ENCODE measurements at regions not wholly inside any gene's neighbourhood (a gene's known extent, or its start where the extent isn't known, plus 50 kb on each side); places are given as distances from the start of the nearest gene placed in this dataset.

DNA sequence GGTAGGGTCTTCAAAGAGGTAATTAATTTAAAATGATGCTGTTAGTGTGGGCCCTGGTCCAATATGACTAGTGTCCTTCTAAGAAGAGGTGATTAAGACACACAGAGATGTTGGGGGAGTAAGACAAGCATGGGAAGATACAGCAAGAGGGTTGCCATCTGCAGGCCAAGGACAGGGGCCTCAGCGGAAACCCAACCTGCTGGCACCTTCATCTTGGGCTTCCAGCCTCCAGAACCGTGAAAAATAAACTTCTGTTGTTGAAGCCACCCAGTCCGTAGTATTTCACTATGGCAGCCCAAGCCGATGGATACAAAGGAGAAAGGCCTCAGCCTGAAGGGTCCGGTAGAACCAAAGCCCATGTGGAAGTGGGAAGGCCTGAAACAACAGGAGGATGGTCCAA lies 161.7 kb upstream of the UBE2E1 start:
- DNase-seq, result no peak
- intact Hi-C loops (cut with DNase I), result no loop called here

DNA sequence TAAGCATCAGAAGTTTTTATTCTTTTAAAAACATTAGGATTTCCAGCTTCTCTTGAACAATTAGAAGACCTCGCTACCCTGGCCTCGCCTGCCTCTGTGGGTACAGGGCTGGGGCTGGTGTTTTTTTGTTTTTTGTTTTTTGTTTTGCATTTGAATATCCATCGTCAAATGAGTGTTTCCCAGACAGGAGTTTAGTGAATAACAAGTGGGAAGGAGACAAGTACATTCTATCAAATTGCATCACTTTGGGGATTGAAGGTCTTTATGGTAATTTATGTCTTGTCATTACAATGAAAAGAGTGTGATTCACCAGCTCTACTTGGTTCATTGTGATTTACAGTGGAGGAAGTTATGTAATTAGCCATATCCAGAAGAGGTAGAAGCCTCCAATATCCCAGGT lies 161.1 kb upstream of the UBE2E1 start:
- intact Hi-C loops (cut with DNase I), result no loop called here
- no peak for DNase-seq

DNA sequence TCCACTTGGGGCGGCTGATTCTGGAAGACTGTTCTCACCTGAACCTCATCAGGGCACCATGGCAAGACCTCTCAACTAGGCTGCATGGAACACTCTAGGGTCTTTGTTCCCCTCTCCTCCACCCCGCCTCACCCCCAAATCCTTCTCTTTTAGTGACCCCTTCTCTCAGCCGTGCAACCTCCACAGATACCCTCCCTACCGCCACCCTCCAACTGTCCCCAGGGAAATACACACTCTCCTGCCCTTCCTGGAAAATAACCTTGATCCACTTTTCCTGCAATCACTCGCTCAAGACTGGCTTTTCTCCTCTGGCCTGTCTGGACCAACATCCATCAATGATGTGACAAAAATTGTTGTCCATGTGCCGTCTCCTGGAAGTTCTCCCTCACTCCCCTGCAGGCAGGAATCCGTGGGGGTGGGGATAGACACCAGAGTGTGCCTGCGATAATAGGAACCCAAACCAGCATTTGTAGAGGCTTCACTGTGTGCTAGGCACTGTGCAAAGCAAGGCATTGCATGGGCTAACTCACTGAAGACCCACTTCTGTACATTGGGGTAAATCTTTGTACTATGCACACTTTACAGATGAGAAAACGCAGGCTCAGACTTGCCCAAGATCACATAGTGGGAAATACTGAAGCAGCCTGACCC lies 160.1 kb upstream of the UBE2E1 start:
- intact Hi-C loops (cut with DNase I), result no loop called here

DNA sequence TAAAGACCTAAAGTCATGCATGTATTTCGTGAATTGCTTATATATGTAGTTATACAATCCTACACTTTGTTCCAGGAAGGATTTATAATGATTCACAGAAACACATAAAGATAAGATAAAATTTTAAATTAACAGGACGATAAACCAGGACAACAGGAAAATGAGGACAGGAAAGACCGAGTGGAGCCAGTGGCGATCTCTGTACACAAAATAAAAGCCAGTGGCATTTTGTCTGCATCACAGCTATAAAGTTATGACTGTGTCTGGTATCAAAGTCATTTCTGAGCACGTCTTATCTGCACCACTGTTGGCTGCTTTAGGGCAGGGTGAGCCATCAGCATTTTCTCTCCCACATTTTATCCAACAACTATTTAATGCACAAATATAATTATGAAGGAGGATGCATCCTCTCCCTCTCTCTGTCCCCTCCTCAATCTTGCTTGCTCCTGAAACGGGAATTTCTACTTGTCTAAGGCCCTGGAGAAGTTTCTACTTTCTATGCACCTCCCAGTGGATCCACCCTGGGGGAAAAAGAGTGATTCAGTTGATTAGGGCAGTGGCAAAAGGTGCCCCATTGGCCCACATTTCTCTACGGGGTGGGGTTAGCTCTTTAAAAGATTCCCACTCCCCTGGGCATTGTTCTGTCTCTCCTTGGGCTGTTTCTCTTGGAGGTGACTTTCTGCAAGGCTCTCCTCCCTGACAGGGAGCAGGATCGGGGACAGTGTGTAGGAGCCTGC lies 159.4 kb upstream of the UBE2E1 start:
- no peak for DNase-seq
- intact Hi-C loops (cut with DNase I), result no loop called here

More for the DNA sequence above, 160.1 kb upstream of the UBE2E1 start:
- no peak for DNase-seq

DNA sequence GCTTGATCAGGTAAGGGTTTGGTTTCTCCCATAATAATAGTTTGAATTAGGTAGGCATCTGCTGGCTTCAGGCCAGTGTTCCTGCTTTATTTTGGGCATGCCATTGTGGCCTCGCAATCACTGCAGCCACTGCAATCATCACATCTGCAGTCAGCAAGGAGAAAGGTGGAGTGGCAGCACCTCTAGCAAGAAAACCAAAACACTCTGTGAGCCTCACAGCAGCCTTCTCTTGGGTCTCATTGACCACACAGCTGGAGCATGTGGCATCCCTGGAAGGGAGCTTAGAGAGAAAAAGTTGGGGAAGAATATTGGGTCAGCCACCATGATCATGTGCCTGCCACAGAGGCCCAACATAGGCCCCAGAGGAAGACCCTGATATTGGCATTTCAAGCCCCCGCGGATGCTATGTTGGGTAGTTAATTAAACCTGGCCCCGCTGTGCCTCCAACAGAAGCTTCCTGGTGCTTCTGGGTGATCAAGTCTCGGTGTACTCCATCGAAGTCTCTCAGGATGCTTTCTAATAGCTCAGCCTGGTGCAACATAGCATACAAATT lies 158.0 kb upstream of the UBE2E1 start:
- intact Hi-C loops (cut with DNase I), result no loop called here
- DNase-seq, result no peak

DNA sequence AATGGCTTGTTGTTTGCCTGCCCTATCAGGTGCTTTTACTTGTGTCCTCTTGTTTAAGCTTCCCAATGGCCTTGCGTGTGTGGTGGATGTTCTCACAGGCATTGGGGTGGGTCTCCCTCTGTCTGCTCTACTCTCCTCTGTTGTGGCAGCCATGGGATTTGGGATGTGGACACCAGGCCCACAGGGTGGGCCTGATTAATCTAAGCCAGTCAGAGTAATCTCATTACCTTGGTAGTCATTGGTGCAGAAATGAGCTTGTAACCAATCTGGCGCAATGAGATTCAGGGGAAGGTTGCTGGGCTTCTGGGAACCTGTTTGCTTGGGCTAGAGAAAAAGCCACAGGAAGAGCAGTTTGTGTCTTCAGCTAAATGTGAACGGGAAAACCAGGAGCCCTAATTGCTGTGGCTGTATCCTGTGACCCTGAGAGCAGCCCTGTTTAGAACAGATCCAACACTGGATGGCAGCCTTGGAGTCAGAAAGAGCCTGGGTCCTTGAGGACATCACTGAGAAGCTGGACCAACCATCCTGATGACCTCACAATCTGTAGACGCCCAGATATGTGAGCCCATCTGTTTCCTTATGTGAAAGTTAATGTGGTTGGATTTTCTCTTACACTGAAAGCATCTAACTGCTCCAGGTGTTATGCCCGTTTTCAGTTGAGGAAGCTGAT lies 157.3 kb upstream of the UBE2E1 start:
- no peak for DNase-seq

DNA sequence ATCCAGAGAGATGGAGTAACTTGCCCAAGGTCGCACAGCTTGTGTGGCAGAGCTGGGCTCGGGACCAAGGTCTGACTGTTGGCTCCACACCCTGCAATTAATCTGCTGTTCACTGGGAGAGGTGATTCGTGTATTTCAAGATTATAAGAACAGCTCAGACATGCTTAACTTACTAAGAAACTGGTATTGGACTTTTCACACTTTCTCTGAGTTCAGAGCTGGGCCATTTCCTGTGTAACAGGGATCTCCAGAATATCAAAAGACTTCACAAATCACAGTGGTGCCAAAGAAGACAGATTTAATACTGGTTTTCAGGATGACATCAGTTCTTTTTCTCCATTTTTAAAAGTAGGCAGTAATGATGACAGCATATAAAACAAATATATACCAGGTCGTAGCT lies 156.8 kb upstream of the UBE2E1 start:
- no peak for DNase-seq
- intact Hi-C loops (cut with DNase I), result no loop called here

More for the DNA sequence above, 157.3 kb upstream of the UBE2E1 start:
- intact Hi-C loops (cut with DNase I), result no loop called here

DNA sequence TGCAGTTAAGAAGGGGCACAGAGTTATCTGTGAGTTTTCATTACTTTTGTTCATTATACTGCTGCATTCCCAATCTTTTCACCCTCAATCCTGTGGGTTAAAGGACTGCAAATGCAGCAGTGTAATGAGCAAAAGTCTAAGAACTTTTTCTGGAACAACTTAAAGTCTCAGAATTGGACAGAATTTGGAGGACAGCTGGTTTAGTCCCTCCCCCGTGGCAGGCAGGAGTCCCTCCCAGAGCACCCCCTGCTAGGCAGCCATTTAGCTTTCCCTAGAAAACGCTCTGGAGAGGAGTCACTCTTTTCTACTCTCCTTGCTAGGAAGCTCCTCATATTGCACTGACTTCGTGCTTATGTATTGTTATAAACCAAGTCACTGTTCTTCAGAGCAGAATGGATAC lies 156.3 kb upstream of the UBE2E1 start:
- DNase-seq, result no peak
- intact Hi-C loops (cut with DNase I), result no loop called here

DNA sequence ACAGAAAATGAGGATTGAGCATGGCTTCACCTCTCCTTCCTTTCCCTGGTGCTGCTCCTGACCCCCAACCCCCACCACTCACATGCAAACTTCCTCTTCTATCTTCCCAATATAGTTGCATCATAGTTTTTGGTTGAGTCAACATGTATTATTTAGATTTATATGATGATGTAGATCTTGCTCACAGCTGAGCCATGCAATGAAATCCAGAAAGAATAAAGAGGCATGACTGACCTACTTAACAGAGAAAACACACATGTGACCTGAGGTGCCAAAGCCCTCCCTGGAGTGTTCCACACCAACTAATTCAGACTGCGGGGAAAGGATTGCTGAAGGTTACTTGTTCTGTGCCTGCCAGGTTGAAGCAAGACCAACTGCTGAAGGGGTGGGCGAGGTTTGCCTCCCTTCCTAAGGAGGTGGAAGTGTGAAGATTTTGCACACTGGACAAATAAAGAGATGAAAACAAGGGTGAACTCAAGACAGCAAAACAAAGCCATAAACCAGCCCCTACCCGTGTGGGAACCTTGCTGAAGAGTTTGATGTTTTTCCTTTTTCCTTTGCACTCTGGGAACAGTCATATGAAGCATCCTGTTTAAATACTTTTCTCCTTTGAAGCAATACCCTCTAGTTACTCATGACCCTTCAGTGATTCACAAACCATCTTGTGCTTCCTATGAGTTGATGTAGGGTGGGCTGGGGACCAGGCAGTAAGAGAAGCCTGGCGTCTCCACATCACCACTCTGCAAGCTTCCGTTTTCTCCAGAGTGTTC lies 155.2 kb upstream of the UBE2E1 start:
- intact Hi-C loops (cut with DNase I), result no loop called here
- no peak for DNase-seq

DNA sequence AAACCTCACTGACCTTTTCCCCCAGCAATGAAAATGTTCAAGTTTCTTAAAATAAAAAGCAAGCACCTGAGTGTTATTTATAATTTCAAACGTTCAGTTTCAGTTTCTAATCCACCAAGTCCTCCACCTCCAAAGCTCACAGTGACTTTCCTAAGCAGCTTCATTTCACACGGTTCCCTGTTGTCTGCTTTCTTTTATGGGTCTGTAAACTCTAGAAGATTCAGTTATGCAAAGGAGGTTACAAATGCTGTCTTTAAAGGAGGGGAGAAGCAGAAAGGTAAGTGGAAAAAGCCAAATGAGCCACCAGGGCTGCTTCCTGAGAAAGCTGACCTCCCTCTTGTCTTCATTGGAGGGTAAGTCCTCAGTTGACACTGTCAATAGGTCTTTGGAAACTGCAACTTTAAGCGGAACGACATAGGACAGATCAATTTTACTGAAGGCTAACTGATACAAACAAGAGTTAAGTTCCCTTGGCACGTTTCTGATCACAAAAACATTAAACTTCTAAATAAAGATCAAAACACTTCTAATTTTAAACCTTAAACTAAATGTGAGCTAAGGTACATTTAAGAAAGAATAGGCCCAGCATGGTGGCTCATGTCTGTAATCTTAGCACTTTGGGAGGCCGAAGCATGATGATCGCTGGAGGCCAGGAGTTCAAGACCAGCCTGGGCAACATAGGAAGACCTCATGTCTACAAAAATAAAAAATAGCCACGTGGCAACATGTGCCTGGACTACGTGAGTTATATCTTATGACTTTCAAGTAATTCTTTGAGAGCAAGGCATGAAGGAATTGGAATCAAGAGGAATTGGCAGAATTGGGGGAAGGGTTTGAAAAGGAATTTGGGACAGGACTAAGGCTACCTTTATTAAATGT lies 151.9 kb upstream of the UBE2E1 start:
- intact Hi-C loops (cut with DNase I), result no loop called here
- DNase-seq, result no peak

DNA sequence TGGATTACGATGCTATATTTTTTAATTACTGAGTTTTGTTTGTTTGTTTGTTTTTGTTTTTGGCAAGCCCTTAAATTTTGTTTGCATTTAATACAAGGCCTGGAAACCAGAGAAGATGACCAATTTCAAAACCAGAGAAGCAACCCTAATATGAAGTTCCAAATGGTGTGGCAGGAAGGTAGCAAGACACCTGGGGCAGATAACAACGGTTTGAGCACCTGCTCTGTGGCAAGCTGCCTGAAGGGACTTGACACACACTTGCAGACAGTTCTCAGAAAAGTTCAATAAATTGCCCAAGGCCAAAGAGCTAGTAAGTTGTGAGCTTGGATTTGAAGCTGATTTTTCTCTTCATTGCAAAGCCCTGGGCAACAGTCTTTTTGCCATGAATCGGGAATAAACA lies 151.2 kb upstream of the UBE2E1 start:
- no peak for DNase-seq
- intact Hi-C loops (cut with DNase I), result no loop called here

DNA sequence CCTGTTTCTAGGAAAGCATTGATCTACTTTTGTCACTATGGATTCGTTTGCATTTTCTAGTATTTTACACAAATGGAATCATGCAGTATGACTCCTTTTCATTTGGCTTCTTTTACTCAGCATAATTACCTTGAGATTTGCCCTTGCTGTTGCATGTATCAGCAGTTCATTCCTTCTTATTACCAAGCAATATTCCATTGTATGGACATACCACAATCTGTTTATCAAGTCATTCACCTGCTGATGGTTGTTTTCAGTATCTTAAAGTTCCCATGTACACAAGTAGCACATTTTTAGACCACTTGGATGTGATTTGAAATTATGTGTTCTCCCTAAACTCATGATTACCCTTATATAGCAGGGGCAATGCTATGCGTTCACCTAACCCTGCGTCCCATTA lies 150.0 kb upstream of the UBE2E1 start:
- intact Hi-C loops (cut with DNase I), result no loop called here

DNA sequence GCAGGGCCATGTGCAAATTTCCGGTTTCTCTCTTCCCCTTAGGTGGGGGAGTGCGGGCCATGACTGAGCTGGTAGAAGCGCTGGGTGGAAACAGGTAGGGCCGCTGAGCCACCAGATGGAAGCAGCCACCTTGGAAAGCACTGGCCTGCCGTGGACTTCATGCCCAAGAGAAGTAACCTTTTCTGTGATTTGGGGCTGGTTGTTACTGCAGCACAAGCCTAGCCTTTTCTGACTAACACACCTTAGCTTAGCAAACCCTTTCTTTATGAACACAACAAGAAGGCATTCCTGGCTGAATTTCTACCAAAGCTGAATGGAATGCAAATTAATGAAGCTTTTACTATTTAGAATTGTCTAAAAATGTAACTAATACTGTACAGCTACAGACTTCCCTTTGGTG lies 149.6 kb upstream of the UBE2E1 start:
- no peak for DNase-seq
- intact Hi-C loops (cut with DNase I), result no loop called here

More for the DNA sequence above, 150.0 kb upstream of the UBE2E1 start:
- no peak for DNase-seq

DNA sequence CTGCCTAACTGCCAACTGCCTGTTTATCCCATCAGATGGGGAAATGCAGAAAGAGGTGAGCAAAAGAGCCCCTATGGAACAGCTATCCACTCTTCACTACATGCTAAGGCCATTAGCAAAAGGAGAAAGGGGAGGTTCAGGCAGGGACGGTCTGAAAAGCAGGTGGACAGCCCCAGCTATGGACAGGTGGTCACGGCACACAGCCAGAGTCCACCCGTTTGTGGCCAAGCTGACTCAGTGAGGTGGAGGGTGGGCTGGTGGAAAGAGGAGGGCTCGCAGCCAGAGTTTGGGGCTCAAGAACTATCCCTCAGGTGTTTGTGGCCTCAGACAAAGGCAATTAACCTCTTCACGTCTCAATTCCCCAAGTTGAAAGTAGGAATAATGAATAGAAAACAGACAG lies 148.9 kb upstream of the UBE2E1 start:
- DNase-seq, result peak in 1 of 10 donors; percentile 52
- intact Hi-C loops (cut with DNase I), result no loop called here

DNA sequence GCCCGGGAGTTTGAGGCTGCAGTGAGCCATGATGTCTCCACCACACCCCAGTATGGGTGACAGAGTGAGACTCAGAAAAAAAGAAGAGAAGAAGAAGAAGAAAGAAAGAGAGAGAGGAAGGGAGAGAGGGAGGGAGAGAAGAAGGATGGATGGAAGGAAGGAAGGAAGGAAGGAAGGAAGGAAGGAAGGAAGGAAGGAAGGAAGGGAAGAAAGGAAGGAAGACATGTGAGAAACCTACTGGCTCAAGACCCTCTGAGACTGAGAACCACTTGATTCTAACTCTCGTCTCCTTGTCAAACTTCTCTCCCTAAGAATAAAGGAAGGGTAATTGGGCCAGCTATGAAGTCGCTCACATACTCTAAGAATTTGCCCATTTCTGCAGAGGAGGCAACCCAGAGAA lies 148.1 kb upstream of the UBE2E1 start:
- intact Hi-C loops (cut with DNase I), result no loop called here
- no peak for DNase-seq

DNA sequence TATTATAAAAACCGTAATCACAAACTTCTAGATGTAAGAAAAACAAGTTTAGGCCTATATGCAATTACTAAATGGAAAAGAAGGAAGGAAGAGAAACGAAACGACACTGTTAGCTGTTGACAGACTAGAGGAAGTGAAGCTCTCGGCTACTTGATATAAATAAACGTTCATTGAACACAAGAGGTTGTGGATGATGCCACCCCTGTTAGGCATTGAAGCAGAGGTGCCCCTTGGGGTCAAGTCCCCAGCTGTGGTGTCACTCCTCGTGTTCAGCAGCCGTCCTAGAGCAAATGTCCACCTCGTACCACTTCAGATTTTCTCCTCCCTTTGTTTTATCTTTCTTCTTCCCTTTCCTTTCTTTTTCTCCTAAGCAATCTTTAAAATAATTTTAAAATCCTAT lies 146.5 kb upstream of the UBE2E1 start:
- DNase-seq, result no peak
- intact Hi-C loops (cut with DNase I), result no loop called here

DNA sequence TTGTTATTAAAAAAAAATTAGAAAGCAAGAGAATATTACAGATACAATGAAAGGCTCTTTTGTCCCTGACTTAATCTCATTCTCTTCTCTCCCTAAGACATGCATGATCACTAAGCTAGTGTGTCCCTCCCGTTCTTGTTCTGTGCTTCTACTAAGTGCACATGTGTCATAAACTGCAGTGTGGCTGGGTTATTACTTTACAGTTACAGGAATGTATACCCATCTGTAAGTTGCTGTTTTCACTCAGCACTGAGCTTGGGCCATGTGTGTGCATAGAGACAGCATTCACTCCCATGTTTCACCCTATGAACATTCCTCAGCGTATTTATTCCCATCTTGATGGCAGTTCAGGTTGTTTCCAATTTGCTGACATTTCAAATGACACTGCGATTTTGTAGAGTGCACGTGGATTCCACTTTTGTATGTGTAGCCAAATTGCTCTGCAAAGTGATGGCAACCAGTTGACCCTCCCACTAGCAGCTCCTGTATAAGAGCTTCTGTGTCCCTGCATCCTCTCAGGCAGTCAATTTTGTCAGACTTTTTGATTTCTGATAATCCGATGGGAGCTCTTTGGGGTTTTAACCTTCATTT lies 145.8 kb upstream of the UBE2E1 start:
- DNase-seq, result no peak
- intact Hi-C loops (cut with DNase I), result no loop called here

DNA sequence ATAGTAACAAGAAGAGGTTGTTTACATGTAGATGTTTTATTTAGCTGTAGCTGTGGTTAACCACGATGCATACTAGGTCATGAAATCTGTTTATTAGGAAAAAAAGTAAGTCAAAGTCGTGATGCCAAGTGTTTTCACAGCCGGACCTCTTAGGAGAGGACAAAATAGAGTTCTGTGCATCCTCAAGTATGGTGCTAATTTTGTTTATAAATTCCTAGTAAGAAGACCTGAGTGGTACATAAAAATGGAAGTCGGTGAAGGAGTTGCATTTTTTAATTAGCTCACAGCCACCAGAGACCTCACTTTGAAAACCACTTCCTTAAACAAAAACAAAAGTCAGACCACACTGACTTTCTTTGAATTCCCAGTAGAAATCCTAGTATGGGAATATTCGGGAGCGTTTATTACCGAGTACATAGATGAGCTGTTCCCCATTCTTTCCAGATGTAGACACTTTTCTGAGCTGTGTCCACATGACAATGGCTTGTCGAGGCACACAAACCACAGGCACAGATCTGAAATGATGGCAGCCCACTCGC lies 143.6 kb upstream of the UBE2E1 start:
- DNase-seq, result no peak
- intact Hi-C loops (cut with DNase I), result no loop called here

DNA sequence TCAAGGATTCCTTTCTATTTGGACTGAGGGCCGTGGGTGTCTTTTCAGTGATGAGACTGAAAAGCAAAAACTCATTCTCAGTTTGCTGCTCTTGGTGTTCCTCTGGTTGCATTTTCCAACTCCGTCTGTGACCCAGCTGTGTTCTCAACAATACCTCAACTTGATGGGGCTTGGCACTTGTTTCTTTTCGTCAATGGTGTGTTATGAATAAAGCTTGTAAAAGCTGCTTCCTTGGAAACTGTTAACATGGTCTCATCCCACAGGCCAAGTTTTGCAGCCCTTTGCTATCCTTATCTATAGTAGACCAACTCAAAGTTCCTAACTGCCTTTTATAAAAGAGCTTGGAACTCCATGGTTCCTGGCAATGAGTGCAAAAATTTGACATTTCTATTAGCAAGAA lies 142.5 kb upstream of the UBE2E1 start:
- DNase-seq, result no peak

More for the DNA sequence above, 142.5 kb upstream of the UBE2E1 start:
- intact Hi-C loops (cut with DNase I), result no loop called here
